Sciatic nerve (tissue), 2 donors: ENCODE measurements at regions not wholly inside any gene's neighbourhood (a gene's known extent, or its start where the extent isn't known, plus 50 kb on each side); places are given as distances from the start of the nearest gene placed in this dataset.

ENCODE experiments used
- ATAC-seq: fragments of 200-7000 bp; cut with Tn5 transposase; one replicate; pipeline ENCODE4 v1.9.1; 2020; ENCODE audit warnings: mild to moderate bottlenecking, moderate library complexity
- DNase-seq: peaks from one replicate; pipeline ENCODE4 v3.0.0-alpha.2; 2020; ENCODE audit warnings: low spot score
- intact Hi-C: fragments of 100-400 bp; cut with DNase I; formaldehyde crosslinking; loops from one replicate; pipeline ENCODE4 v1.14.2; 2022
- donor health status: DM: no; HTN: no; CAD: no.
- donor health status: DM: no; HTN: no; CAD: no.

DNA sequence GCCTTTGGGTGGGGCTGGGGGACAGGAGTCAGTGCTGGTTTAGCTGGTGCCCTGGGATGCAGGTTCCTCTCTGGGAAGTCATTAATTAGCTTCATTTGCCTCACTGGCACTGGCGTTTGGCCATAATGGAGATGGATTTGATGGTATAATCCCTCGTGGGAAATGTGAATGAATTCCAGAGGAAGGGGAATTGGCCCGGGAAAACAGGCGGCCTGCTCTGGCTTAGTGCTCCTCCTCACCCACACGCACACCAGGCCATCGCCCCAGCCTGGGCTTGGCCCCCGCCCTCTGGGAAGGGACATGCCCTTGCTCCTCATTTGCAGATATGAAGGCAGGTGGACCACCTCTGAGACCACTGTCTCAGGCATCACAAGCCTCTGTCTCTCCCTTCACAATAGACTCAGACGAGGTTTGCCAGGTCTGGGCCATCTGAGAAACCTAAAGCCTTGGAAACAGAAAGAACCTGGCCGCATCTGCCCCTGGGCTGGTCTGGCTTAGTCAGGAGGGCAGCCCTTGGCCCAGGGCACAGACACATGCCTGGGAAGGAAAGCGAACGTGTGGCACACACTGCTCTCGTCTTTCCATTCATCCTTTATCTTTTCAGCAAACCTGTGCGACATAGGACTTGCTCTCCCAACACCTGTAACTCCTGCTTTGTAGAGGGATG, 199.2 kb upstream of the CDH4 start:
- ATAC-seq (no peak), DNase-seq (no peak)
- intact Hi-C loops = no loop called here

DNA sequence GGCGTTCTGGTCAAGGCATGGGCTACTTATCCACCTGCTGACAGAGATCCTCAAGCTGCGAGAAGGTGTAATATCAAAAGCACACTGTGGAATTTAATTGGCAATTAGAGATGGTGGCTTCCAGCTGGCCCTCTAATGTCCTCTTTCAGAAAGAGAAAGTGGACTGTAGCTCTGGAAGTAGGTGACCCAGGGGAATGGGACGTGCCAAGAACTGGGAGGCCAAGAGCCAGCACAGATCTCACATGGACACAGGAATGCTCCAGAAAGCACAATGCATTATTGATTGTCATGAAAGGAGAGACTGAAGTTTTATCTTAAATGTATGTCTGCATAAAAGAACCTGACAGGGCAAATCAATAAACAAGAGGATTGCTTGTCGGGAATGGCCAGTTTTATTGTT, 198.6 kb upstream of the CDH4 start:
- intact Hi-C loops = no loop called here
- ATAC-seq (no peak), DNase-seq (no peak)

DNA sequence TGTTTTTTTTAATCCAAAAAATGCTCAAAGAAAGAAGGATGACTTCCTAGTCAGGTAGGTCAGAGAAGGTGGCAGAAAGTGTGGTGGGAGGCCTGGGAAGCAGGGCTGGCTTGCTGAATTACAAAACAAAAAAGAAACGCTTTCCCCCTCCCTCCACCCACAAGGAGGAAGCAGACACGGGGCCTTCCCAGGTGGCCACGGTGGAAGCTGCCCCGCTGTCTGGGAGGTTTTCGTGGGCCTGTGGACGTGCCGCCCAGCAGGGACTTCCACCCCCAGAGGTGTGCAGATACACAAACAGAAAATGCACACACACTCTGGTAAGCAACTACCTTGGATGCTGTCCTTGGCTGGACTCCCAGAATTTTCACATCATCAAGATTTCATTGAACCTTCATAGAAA, 198.2 kb upstream of the CDH4 start:
- DNase-seq (no peak), ATAC-seq (no peak)
- intact Hi-C loops = no loop called here

DNA sequence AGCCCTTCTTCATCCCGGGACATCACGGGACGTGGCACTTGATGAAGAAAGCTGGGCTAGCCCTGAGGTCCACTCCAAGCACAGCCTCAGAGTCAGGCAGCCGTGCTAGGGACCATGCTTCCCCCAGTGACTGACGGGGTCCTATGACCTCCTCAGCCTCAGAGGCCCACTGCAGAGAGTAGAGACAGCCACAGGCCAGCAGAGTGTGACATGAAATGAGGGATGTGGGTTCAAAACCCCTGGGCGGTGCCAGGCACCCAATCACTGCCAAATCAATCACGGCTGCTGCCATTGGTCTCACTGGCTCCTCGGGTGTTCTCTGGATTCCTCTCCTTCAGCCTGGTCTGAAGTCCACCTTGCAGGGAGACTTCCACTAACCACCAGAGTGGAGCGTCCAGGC, 197.7 kb upstream of the CDH4 start:
- DNase-seq (no peak), ATAC-seq (no peak)
- intact Hi-C loops = no loop called here

DNA sequence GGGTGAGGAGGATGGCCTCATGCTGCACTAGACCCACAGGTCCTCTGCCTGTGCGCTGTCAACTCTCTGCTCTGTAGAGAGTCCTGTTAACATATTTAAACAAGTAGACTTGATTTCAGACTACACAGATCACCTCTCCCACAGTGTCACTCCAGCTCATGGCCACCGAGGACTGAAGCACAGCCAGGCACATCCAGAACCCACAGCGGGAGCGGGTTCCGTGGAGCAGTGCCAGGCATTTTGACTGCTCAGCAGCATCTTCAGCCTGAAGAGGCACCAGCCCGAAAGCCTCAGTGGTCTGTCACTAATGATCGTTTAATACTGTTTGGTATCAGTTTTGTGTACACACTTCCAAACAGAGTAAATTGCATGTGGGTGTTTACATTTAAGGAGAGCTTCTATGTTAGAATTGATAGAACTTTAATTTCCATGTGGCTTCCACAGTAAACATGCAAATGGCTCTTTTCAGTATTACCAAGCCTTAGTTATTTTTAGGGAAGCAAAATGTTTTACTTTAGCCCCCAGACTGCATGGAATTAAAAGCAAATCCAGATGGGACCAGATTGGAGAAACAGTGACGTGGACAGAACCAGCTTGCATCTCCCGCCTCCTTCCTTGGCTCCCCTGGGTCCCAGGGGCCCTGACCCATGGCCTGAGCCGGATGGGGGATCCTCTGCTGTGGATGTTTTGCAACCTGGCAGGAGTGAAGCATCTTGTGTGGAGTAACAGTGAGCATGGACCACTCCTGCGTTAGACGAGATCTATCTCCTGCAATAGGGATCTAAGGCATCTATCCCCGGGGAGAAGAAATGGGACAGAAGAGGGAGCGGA, 196.7 kb upstream of the CDH4 start:
- ATAC-seq = peak; percentile 94
- peak; percentile 69 for DNase-seq
- intact Hi-C loops = no loop called here

DNA sequence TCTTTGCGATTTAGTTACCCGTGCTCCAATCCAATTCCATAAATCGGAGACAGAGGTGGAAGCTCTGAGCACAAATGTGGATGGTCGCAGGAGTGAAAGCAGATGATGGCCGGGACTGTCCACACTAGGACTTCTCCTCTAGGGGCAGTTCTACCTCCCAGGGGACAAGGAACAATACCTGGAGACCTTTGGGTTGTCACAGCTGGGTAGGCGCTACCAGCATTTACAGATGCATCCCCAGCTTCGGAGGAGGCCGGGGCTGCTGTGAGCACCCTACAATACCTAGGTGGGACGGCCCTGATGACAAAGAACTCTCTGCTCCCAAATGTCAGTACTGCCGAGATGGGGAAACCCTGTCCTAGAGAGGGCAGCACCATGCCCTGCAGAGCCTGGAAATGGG, 195.9 kb upstream of the CDH4 start:
- no peak for DNase-seq
- no peak for ATAC-seq
- intact Hi-C loops = no loop called here

DNA sequence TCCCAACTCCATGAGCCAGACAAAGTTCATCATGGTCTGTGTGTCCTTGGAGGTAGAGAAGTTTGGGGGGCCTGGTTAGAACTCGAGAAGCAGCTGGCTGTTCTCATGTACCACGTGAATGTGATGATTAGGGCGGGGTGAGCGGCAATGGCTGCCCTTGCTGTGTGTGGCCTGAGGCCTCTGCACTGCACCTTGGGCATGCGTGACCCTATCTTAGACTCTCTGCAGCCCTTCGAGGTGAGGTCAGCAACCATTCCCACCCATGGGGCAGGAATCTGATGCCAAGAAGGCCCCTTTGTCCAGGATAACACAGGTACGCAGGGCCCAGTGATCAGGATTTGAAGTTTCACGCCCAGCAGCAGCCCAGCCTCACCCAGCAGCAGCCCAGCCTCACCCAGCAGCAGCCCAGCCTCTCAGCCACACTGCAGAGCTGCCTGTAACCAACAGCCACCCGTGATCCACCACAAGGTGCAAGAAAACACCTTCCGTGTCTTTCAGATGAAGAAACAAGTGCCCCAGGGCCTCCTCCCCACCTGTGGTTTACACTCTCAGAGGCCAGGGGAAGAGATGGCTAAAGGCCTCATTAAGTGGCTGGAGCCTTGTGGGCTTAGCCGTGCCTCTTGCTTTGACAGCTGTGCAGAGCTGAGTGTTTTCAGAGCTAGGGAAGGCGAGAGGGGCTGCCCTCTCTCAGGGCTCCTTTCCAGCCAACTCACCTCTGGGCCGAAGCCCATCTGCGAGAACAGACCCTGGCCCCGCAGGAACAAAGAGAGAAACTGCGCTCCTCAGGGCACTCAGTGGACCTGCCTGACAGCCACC, 195.2 kb upstream of the CDH4 start:
- ATAC-seq (no peak), DNase-seq (no peak)
- intact Hi-C loops = no loop called here

DNA sequence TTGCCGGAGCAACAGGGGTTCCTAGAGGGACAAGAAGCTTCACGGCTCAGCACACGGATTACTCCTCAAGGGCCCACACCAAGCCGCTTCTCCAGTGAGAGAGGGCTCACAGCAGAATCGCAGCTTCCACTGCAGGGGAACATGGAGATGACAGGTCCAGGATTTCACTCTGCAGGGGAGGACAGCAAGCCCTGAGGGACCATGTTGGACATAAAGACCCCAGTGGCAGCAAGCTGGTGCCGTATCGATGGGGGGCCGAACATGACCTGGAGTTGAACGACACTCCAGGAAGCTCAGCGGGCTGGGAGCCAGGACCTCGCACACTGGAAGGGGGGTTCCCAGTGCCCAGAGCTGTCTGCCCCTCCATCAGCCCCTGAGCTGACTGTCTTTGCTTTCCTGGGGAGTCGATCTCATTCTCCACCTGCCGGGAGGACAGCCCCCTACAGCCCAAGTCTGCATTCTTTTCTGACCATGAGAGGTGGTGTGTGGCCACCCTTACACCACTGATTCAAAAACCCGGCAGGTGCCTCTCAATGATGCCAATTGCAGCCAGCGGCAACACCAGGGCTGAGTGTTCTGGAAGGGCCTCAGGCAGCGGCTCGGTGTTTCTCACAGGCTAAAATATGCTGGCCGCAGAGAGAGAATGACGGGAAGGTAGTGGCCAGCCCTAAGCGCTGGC, 194.5 kb upstream of the CDH4 start:
- no peak for ATAC-seq
- DNase-seq = no peak
- intact Hi-C loops = no loop called here

DNA sequence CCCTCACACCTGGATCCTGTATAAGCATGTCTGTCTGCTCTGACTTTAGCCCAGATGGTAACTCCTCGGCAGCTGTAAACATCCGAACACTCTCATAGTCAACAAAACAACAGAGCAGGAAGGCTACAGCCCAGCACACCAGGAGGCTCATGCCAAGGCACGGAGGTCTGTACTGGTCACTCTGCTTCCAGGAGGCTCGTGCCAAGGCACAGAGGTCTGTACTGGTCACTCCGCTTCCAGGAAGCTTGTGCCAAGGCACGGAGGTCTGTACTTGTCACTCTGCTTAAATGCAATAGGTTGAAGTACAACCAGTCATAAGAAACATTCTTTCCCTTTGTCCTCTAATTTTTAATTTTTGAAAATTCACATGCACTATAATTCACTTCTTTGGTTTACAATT, 190.1 kb upstream of the CDH4 start:
- DNase-seq (no peak), ATAC-seq (no peak)
- intact Hi-C loops = loop anchor here (1.0 kb wide), 1 partner anchor 40 kb away; no protein-coding TSS in a partner anchor

DNA sequence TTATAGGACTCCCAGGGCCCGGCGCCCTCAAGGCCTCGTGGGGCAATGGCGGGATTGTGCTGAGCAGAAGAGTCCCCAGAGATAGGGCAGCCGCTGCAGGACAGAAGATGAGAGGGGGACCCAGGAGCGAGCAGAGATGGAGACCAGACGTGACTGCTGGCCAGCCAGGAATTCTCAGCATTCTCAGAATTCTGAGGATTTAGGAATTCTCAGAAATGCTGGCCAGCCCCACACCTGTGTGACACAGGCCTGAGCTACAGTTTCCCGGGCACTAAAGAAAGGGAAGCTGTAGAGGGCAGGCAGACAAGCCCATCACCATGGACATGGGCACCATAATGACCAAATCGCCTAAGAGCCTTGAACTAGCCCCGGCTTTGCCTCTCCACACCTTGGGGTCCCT, 186.2 kb upstream of the CDH4 start:
- ATAC-seq (no peak), DNase-seq (no peak)
- intact Hi-C loops = no loop called here

DNA sequence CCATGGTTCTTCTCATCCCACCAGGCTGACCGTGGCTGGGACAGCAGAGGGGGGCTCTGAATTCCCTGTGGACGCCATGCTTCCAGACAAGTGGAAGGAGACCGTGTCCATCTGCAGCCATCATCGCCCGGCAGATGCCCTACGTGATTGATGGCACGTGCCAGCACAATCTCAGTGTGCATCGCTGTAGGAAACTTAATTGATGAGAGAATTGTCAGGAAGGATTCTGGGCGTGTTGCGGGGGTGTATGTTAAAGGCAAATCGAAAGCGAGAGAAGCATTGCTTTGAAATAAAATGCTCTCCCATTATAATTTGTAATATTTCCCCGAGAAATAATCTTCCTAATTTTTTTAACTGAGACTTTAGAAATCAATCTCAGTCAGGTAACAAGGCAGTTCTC, 185.5 kb upstream of the CDH4 start:
- intact Hi-C loops = no loop called here
- ATAC-seq = no peak
- no peak for DNase-seq

DNA sequence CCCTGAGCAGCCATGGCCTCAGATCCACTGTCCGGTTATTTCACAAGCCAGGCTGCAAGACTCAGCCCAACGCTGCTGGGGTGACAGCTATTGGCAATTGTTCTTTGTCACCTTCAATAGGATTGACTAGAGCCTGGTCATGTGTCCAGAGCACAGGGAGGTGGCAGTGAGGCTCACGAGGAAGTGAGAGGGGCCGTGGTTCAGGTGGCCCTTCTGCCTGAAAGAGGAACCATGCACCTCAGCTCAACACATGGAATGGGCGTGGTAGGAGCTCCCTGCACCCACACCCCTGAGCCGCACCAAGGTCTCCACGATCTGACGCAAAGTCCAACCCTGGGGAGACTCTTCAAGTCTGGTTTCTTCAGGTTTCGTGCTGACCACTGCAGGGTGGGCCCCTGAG, 184.8 kb upstream of the CDH4 start:
- ATAC-seq (no peak), DNase-seq (no peak)
- intact Hi-C loops = no loop called here

DNA sequence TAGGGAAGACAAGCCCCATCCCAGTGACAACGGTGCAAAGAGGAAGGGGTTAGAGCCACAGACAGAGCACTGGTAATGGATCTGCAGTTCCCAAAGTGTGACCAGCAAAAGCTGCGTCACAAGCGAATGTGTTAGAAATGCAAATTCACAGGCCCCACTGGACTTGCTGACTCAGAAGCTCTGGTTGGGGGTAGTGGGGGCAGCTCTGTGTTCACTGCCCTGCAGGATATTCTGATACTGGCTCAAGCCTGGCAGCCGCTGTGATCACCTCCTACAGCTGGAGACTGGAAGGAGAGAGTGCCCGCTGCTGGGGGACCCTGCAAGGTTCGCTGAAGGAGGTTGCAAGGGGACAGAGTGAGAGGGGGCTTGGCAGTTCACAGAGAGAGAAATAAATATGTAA, 179.7 kb upstream of the CDH4 start:
- intact Hi-C loops = no loop called here
- ATAC-seq (no peak), DNase-seq (no peak)

DNA sequence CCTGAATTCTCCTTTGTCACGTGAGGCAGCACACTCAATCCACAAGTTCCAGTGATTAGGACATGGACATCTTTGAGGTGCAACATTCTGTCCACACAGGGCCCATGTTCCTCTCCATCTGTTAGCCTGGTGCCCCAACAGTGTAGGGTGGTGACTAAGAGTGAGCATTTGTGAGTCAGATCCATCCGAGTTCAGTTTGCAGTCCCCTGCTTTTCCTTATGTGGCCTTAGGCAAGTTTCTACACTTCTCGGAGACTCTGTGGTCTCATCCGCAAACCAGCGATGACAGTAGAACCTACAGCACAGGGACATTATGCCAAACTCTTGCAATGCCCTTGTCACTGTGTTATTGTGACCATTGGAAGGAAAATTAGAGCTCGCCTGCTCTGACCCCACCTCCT, 178.7 kb upstream of the CDH4 start:
- ATAC-seq = no peak
- no peak for DNase-seq
- intact Hi-C loops = no loop called here

DNA sequence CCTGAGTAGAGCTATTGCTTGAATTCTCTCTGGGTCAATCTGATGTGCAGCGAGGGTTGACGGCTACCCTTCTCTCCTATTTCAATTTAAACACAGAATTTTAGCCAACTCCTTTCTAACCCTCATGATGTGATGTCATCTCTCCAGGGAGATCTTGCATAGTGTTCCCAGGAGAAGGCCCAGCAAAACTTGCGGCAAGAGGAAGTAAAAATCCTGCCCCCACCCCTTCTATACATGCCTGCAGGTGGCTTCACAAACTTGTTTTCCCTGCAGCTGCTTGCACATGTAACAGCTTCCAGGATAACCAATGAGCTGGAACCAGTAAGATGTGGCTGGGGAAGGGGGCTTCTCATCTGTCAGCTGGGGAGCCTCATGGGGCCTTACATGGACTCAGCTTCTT, 169.3 kb upstream of the CDH4 start:
- intact Hi-C loops = no loop called here
- DNase-seq (no peak), ATAC-seq (no peak)

DNA sequence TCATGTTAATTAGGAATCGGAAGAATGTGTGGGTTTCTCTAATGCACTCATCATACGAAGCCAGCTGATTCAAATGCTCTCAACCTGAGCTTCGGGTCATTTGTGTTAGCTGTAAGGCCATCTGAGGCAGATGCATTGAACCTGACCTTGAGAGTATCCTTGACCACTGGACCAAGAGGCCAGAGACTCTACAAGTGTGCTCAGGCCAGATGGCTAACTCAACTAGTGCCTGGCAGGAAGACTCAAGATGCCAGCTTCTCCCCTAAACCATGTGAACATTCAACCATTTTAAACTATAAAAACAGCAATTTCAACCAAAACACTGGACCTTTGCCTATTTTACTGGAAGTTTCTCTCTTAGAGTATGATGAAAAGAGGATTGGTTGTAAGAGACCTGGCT, 168.6 kb upstream of the CDH4 start:
- intact Hi-C loops = no loop called here
- DNase-seq (no peak), ATAC-seq (no peak)

DNA sequence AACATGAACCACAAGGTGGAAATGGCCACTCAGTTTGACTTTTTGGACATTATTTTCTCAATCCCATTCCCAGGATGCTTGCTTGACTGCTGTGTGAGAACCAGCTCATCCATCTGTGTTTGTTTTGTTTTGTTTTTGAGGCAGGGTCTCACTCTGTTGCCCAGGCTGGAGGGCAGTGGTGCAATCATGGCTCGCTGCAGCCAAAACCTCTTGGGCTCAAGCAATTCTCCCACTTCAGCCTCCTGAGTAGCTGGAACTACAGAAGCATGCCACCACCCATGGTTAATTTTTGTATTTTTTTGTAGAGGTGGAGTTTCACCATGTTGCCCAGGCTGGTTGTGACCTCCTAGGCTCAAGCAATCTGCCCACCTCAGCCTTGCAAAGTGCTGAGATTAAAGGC, 166.0 kb upstream of the CDH4 start:
- intact Hi-C loops = no loop called here
- DNase-seq = no peak
- no peak for ATAC-seq

DNA sequence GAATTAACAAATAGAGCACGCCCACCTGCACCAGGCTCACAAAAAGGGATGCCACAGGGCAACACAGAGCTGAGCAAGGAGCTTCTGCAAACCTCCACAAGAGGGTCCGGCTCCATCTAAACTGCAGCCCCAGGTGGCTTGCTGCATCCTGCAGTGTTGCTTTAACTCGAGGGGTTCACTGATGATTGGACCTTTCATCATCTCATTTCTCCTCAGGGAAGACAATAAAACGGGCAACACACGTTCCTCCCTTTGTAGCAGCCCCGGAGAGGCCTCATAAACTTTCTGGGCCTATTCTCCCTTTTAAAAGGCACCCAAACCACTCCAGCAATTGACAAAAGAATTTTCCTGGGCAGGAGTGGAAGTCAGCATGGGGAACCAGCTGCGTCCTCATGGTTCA, 161.5 kb upstream of the CDH4 start:
- DNase-seq (no peak), ATAC-seq (no peak)
- intact Hi-C loops = no loop called here

DNA sequence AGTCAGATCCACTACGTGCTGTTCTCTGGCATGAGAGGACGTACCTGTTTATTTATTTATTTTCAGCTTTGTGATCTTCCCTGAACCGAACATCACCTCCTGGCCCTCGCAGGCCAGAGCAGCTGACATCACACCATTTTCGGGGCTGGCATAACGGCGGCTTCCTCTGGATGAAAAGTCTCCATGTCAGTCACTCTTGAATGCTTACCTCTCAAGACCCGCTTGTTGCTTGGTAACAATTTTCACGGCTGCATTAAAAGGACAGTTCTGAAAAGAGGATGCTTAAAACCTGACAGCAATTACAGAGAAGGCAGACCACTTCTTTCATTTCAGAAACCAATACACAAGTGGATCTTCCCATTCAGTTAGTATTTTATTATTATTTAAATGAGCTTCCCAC, 159.8 kb upstream of the CDH4 start:
- ATAC-seq (no peak), DNase-seq (no peak)
- intact Hi-C loops = no loop called here

DNA sequence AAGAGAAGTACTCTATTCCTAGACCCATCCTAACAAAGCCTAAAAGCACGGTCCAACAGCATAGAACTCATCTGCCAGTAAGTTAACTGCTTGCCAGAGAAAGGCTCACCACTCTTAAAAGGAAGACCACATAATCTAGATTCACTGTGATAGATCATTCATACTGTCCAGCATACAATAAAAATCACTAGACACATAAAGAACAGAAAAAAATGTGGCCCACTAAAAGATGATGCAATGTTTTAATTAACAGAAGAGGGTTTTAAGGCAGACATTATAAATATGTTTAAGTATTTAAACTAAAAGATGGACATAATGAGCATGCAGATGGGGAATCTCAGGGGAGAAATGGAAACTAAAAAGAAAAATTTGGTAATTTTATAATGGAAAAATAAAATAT, 157.5 kb upstream of the CDH4 start:
- DNase-seq (no peak), ATAC-seq (no peak)
- intact Hi-C loops = no loop called here
